ENCODE measurements at regions not wholly inside any gene's neighbourhood (a gene's known extent, or its start where the extent isn't known, plus 50 kb on each side); places are given as distances from the start of the nearest gene placed in this dataset.

DNA sequence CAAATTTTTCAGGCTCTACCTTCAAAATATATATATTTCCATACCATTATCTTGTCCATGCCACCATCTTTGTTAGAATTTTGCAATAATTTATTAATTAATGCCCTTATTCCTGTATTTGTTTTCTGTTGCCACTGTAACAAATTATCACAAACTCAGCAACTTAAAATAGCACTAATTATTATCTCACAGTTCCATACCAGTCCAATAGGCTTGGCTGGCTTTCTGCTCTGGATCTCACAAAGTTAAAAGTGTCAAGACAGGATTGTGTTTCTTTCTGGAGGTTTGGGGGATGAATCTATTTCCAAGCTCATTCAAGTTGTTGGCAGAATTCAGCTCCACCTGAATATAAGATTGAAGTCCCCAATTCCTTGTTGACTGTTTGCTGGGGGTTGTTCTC, 58.6 kb upstream of the SLC38A4 start:
- no peaks in the 10 kb centered on the region for H3K9me3 ChIP-seq (ENCODE audit: control insufficient read depth, low read length)
- no peaks in the 10 kb centered on the region for H3K36me3 ChIP-seq (ENCODE audit: control insufficient read depth, insufficient read depth, low read length)
- no peak overlapping the region for H3K27ac ChIP-seq (ENCODE audit: insufficient read depth, low read depth, low read length, poor library complexity, severe bottlenecking)
- no peaks in the 10 kb centered on the region for H3K4me1 ChIP-seq (ENCODE audit: control insufficient read depth, insufficient read depth, low read length)
- H3K27me3 ChIP-seq (ENCODE audit: control insufficient read depth, insufficient read depth, low read length, poor library complexity, severe bottlenecking) = no peaks in the 10 kb centered on the region
- H3K4me3 ChIP-seq (ENCODE audit: insufficient read depth, low read depth, low read length) = no peak overlapping the region

DNA sequence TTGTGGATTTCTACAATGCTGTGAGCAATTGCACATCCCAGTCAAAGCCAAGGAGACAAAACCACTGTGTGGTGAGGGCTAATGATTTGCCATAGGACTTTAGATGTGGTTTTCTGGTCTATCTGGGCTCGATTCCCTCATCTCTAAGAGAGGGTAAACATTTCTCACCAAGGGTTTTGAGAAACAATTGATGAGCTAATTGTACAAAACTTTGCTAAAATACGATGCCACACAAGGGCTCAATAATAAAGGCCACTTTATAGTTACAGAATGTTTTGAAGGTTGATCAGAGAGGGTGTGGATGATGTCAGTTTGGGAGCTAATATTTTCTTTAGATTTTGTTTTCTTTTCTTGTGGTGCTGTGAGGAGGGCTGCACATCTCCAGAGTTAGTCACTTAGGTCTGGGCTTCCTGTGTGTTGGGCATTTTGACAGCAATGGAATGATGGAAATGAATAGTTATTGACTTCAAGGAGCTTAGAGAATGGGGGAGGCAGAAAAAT, 60.8 kb upstream of the SLC38A4 start:
- H3K4me1 ChIP-seq (ENCODE audit: control insufficient read depth, insufficient read depth, low read length) = no peaks in the 10 kb centered on the region
- H3K27me3 ChIP-seq (ENCODE audit: control insufficient read depth, insufficient read depth, low read length, poor library complexity, severe bottlenecking) = no peaks in the 10 kb centered on the region
- H3K27ac ChIP-seq (ENCODE audit: insufficient read depth, low read depth, low read length, poor library complexity, severe bottlenecking) = no peak overlapping the region
- H3K4me3 ChIP-seq (ENCODE audit: insufficient read depth, low read depth, low read length) = no peak overlapping the region
- H3K36me3 ChIP-seq (ENCODE audit: control insufficient read depth, insufficient read depth, low read length) = no peaks in the 10 kb centered on the region
- WGBS, 2 experiments = 92 to 94% methylated on average over 2 of the region's 2 CpGs
- no peaks in the 10 kb centered on the region for H3K9me3 ChIP-seq (ENCODE audit: control insufficient read depth, low read length)

DNA sequence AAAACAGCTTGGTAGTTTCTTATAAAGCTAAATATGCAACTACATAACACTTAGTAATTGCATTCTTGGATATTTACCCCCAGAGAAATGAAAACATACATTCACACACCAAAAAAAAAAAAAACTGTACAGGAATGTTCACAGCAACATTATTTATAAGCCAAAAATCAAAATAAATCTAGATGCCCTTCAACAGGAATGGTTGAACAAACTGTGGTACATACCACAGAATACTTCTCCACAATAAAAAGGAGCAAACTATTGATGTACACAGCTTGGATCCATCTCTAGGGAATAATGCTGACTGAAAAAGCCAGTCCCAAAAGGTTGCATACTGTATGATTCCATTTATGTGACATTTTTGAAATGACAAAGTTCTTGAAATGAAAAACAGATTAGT, 62.1 kb upstream of the SLC38A4 start:
- H3K36me3 ChIP-seq (ENCODE audit: control insufficient read depth, insufficient read depth, low read length) = no peaks in the 10 kb centered on the region
- no peak overlapping the region for H3K4me3 ChIP-seq (ENCODE audit: insufficient read depth, low read depth, low read length)
- H3K27me3 ChIP-seq (ENCODE audit: control insufficient read depth, insufficient read depth, low read length, poor library complexity, severe bottlenecking) = no peaks in the 10 kb centered on the region
- no peak overlapping the region for H3K27ac ChIP-seq (ENCODE audit: insufficient read depth, low read depth, low read length, poor library complexity, severe bottlenecking)
- no peaks in the 10 kb centered on the region for H3K4me1 ChIP-seq (ENCODE audit: control insufficient read depth, insufficient read depth, low read length)
- H3K9me3 ChIP-seq (ENCODE audit: control insufficient read depth, low read length) = no peaks in the 10 kb centered on the region

DNA sequence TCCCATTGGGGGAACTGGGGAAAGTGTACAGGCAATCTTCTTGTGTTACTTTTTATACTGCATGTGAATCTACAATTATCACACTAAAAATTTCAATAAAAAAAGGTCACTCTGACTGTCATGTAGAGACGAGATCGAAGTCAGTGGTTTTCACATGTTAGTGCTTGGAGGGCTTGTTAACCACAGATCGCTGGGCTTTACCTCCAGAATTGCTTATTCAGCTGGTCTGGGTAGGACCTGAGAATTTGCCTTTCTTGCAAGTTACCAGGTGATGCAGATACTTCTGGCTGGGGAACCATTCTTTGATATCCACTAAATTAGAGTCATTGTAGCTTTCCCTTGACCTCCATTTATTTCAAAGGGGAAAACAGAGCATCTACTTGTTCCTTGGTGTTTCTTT, 62.8 kb upstream of the SLC38A4 start:
- no peak overlapping the region for H3K4me3 ChIP-seq (ENCODE audit: insufficient read depth, low read depth, low read length)
- H3K36me3 ChIP-seq (ENCODE audit: control insufficient read depth, insufficient read depth, low read length) = no peaks in the 10 kb centered on the region
- WGBS, 2 experiments = 91 to 96% methylated on average over 3 of the region's 3 CpGs
- no peaks in the 10 kb centered on the region for H3K4me1 ChIP-seq (ENCODE audit: control insufficient read depth, insufficient read depth, low read length)
- H3K9me3 ChIP-seq (ENCODE audit: control insufficient read depth, low read length) = no peaks in the 10 kb centered on the region
- H3K27me3 ChIP-seq (ENCODE audit: control insufficient read depth, insufficient read depth, low read length, poor library complexity, severe bottlenecking) = no peaks in the 10 kb centered on the region
- H3K27ac ChIP-seq (ENCODE audit: insufficient read depth, low read depth, low read length, poor library complexity, severe bottlenecking) = no peak overlapping the region

DNA sequence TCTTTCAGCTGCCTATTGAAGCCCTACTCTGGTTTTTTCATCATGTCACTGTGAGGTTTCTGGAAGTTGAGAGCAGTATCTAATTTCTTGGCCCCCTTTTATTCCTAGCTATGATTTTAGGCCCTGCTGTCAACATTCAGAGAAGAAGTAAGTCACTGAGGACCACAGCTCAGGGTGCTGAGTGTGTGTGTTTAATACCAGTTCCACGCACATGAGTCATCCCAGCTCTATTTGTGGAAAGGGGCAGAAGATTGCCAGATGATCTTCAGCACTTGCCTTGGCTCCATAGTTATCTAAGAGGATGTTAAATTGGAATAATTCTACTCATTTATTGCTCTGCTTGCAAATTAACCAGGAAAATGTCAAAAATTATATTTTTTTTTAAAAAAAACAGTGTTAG, 65.5 kb upstream of the SLC38A4 start:
- H3K27me3 ChIP-seq (ENCODE audit: control insufficient read depth, insufficient read depth, low read length, poor library complexity, severe bottlenecking) = no peaks in the 10 kb centered on the region
- no peak overlapping the region for H3K27ac ChIP-seq (ENCODE audit: insufficient read depth, low read depth, low read length, poor library complexity, severe bottlenecking)
- no peaks in the 10 kb centered on the region for H3K36me3 ChIP-seq (ENCODE audit: control insufficient read depth, insufficient read depth, low read length)
- H3K4me3 ChIP-seq (ENCODE audit: insufficient read depth, low read depth, low read length) = no peak overlapping the region
- H3K4me1 ChIP-seq (ENCODE audit: control insufficient read depth, insufficient read depth, low read length) = no peaks in the 10 kb centered on the region
- no peaks in the 10 kb centered on the region for H3K9me3 ChIP-seq (ENCODE audit: control insufficient read depth, low read length)
- WGBS, 2 experiments = 95 to 96% methylated on average over 1 of the region's 1 CpG

DNA sequence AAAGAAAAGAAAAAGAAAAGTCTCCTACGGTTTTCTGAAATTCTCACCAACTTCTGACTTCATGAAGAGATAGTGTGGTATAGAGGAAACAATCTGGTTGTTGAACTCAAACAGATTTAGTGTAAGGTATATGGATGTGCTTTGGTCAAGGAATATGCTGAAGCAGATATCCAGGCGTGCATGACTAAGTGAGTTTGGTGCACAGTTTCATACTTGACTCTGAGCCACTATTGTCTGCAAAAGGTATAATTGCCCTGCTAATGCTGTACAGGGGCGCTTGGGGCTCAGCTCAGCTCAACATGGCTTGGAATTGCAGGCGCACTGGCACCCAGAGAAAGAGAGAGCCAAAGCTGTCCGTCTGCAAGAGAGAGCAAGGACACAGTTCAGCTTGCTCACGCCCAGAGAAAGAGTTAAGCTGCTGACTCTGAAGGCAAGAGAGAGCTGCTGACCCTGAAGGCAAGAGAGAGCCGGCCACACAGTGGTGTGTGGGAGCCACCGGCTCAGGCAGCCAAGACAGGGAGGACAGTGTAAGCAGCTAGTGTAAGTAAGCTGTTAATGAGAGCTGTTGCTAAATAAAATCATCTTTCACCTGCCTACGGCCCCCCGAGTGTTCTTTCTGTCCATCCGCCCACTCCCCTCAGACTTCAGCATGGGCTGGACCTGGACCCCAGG, 66.4 kb upstream of the SLC38A4 start:
- Histone ChIP-seq H3K9me3 (ENCODE audit: control insufficient read depth, low read length) (no peaks in the 10 kb centered on the region), H3K27ac (ENCODE audit: insufficient read depth, low read depth, low read length, poor library complexity, severe bottlenecking) (no peak overlapping the region), H3K4me1 (ENCODE audit: control insufficient read depth, insufficient read depth, low read length) (no peaks in the 10 kb centered on the region), H3K4me3 (ENCODE audit: insufficient read depth, low read depth, low read length) (no peak overlapping the region), H3K27me3 (ENCODE audit: control insufficient read depth, insufficient read depth, low read length, poor library complexity, severe bottlenecking) (no peaks in the 10 kb centered on the region), H3K36me3 (ENCODE audit: control insufficient read depth, insufficient read depth, low read length) (no peaks in the 10 kb centered on the region)
- 91 to 92% methylated on average over 11 of the region's 11 CpGs for WGBS, 2 experiments

DNA sequence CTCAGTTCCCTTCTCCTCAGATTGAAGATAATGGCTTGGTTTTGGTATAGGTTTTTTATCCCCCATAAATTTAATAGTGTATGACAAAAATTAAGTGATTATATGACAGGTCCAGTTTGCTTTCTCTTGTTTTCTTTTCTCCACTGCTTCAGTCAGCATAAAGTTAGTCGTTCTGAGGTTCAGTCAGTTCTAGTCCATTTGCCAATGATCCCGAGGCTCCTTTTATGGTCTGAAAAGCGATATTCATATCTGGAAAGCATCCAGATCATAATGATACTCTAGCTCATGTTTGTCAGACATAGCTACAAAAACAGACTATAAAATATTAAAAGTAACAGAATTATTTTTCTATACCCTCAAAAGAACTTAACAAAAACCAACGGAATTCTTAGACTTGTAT, 67.1 kb upstream of the SLC38A4 start:
- H3K27me3 ChIP-seq (ENCODE audit: control insufficient read depth, insufficient read depth, low read length, poor library complexity, severe bottlenecking) = no peaks in the 10 kb centered on the region
- H3K4me1 ChIP-seq (ENCODE audit: control insufficient read depth, insufficient read depth, low read length) = no peaks in the 10 kb centered on the region
- H3K27ac ChIP-seq (ENCODE audit: insufficient read depth, low read depth, low read length, poor library complexity, severe bottlenecking) = no peak overlapping the region
- no peaks in the 10 kb centered on the region for H3K9me3 ChIP-seq (ENCODE audit: control insufficient read depth, low read length)
- WGBS, 2 experiments = 94% methylated on average over 3 of the region's 4 CpGs
- H3K36me3 ChIP-seq (ENCODE audit: control insufficient read depth, insufficient read depth, low read length) = no peaks in the 10 kb centered on the region
- H3K4me3 ChIP-seq (ENCODE audit: insufficient read depth, low read depth, low read length) = no peak overlapping the region

DNA sequence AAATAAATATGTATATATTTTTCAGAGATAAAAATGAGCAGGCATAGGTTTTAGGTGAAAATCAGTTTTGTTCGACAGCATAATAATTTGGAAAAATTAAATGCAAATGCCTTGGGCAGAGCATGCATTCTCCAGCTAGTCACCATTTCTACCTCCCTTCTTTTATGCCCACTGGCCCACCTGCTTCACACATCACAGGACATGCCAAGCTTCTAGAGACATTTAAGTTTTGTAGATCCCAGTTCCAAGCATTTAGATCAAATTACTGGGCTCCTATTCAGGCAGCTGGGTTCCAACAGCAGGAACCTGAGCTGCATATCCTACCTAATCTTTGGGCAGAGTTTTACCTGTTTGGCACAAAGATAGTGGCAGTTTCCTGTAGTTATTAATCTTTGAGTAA, 67.6 kb upstream of the SLC38A4 start:
- Histone ChIP-seq H3K9me3 (ENCODE audit: control insufficient read depth, low read length) (no peaks in the 10 kb centered on the region), H3K4me3 (ENCODE audit: insufficient read depth, low read depth, low read length) (no peak overlapping the region), H3K27me3 (ENCODE audit: control insufficient read depth, insufficient read depth, low read length, poor library complexity, severe bottlenecking) (no peaks in the 10 kb centered on the region), H3K36me3 (ENCODE audit: control insufficient read depth, insufficient read depth, low read length) (no peaks in the 10 kb centered on the region), H3K4me1 (ENCODE audit: control insufficient read depth, insufficient read depth, low read length) (no peaks in the 10 kb centered on the region), H3K27ac (ENCODE audit: insufficient read depth, low read depth, low read length, poor library complexity, severe bottlenecking) (no peak overlapping the region)
- 80 to 94% methylated on average over 1 of the region's 1 CpG for WGBS, 2 experiments

DNA sequence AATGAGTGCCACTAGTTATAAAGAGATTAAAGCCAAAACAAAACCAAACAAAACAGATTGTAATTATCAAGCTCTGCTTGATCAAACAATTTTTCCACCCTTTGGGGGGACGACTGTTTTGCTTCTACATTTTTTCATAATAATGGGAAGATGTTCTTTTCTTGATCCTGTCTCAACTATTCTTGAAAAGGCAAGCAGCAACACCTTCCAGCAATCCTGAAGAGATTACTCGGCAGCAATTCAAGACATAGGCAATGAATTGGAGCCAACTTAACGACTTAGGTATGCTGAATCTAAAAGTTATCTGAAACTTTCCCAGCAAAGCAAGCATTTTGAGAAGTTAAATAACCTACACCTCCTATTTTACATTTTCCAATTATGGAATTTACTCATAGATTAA, 69.9 kb upstream of the SLC38A4 start:
- Histone ChIP-seq H3K27me3 (ENCODE audit: control insufficient read depth, insufficient read depth, low read length, poor library complexity, severe bottlenecking) (no peaks in the 10 kb centered on the region), H3K4me3 (ENCODE audit: insufficient read depth, low read depth, low read length) (no peak overlapping the region), H3K27ac (ENCODE audit: insufficient read depth, low read depth, low read length, poor library complexity, severe bottlenecking) (no peak overlapping the region), H3K9me3 (ENCODE audit: control insufficient read depth, low read length) (no peaks in the 10 kb centered on the region), H3K36me3 (ENCODE audit: control insufficient read depth, insufficient read depth, low read length) (no peaks in the 10 kb centered on the region), H3K4me1 (ENCODE audit: control insufficient read depth, insufficient read depth, low read length) (no peaks in the 10 kb centered on the region)
- 60 to 67% methylated on average over 3 of the region's 3 CpGs for WGBS, 2 experiments

DNA sequence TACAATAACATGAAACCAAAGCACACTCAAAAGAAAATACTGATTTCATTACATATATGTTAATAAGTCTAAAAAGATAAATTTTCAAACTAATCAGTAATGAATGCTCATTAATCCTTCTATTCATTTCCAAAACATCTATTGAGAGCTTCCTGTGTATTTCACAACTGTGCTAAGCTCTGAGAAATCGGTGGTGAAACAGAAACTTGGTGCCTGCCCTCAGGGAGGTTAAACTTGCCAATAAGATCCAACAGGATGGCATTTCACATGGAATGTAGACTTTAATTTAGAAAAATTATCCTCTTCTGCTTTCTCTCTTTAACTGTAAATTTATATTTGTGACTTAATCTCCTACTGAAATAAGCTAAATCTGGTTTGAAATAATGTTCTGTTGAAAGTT, 70.9 kb upstream of the SLC38A4 start:
- Histone ChIP-seq H3K27me3 (ENCODE audit: control insufficient read depth, insufficient read depth, low read length, poor library complexity, severe bottlenecking) (no peaks in the 10 kb centered on the region), H3K4me1 (ENCODE audit: control insufficient read depth, insufficient read depth, low read length) (no peaks in the 10 kb centered on the region), H3K27ac (ENCODE audit: insufficient read depth, low read depth, low read length, poor library complexity, severe bottlenecking) (no peak overlapping the region), H3K4me3 (ENCODE audit: insufficient read depth, low read depth, low read length) (no peak overlapping the region), H3K9me3 (ENCODE audit: control insufficient read depth, low read length) (no peaks in the 10 kb centered on the region), H3K36me3 (ENCODE audit: control insufficient read depth, insufficient read depth, low read length) (no peaks in the 10 kb centered on the region)
- 0% methylated on average over 1 of the region's 1 CpG for WGBS, 2 experiments

All from ectodermal cell (in vitro differentiated cells).